HepG2 (cell line): ENCODE measurements at regions not wholly inside any gene's neighbourhood (a gene's known extent, or its start where the extent isn't known, plus 50 kb on each side); places are given as distances from the start of the nearest gene placed in this dataset.

Experiments used
- ATAC-seq: fragments of 200-7000 bp; cut with Tn5 transposase; 3 replicates; pipeline ENCODE4 v1.9.1; 2020; ENCODE audit warnings: mild to moderate bottlenecking, moderate library complexity
- BruUV-seq: library from RNA; stranded (reverse); fragments of 400-500 nt; replicated peaks from 2 replicates; lab custom pipeline; 2021; lab: Mats Ljungman, UMichigan
- CTCF ChIA-PET: fragments of 300-600 bp; formaldehyde crosslinking; extraction: SDS; loops from one replicate; lab custom pipeline; 2021; ENCODE audit warnings: low total read pairs, inconsistent platforms, low intra/inter-chr PET ratio; lab: Yijun Ruan, JAX
- POLR2A ChIA-PET: fragments of 350-600 bp; sonication (Branson Sonifier 250); formaldehyde crosslinking; loops from one replicate; lab custom pipeline; 2020; ENCODE audit warnings: antibody characterized with exemption, inconsistent platforms; lab: Yijun Ruan, JAX
- DNase-seq: peaks from one replicate; pipeline ENCODE4 v3.0.0-alpha.2; 2015; ENCODE audit warnings: low spot score
- FAIRE-seq: peaks from 3 replicates; lab custom pipeline; 2011; peaks lifted over from hg19 to GRCh38; lab: Jason Lieb, UNC
- H2AFZ ChIP-seq: one replicate; pipeline ENCODE4 v1.6.1; 2011; ENCODE audit warnings: low read length, inconsistent platforms
- H3K27ac ChIP-seq: fragments of 300-600 bp; 3 replicates; pipeline ENCODE4 v1.8.0; 2011; ENCODE audit warnings: mixed run types, mild to moderate bottlenecking, mixed read lengths, low read length, inconsistent platforms; ENCODE audit not compliant: insufficient read depth; ENCODE audit errors: extremely low read length
- H3K27me3 ChIP-seq, 2 experiments: fragments of 200-600 bp in 1 of 2; 2 replicates in 1 of 2; 3 replicates in 1 of 2; pipeline versions ENCODE4 v1.6.0 to v1.8.0; 2011; ENCODE audit warnings: low read length in 2 of 2, mild to moderate bottlenecking in 2 of 2, moderate library complexity in 2 of 2, inconsistent platforms in 1 of 2; ENCODE audit not compliant: insufficient read depth in 2 of 2, control insufficient read depth in 1 of 2
- H3K36me3 ChIP-seq, 2 experiments: fragments of 200-600 bp in 1 of 2; replicated peaks in 1 of 2; 2 replicates in 1 of 2; 3 replicates in 1 of 2; pipeline versions ENCODE4 v1.5.1 to v1.8.0; 2011; ENCODE audit warnings: low read length in 2 of 2, inconsistent platforms in 1 of 2; ENCODE audit not compliant: insufficient read depth in 2 of 2, control insufficient read depth in 1 of 2
- H3K4me1 ChIP-seq: 2 replicates; pipeline ENCODE4 v1.5.1; 2012; ENCODE audit warnings: low read length, inconsistent platforms; ENCODE audit not compliant: insufficient read depth
- H3K4me2 ChIP-seq: 2 replicates; pipeline ENCODE4 v1.6.0; 2011; ENCODE audit warnings: low read depth, low read length, inconsistent platforms
- H3K4me3 ChIP-seq, 3 experiments: fragments of 200-600 bp in 1 of 3; sonication (generic), shearing (Covaris generic) in 1 of 3; replicated peaks in 1 of 3; 2 replicates each; pipeline ENCODE4 v1.5.1; 2011 to 2016; ENCODE audit warnings: low read length in 3 of 3, inconsistent platforms in 2 of 3, low read depth in 2 of 3, mild to moderate bottlenecking in 2 of 3, control low read depth in 1 of 3, mixed read lengths in 1 of 3; ENCODE audit not compliant: insufficient read depth in 1 of 3
- H3K79me2 ChIP-seq: one replicate; pipeline ENCODE4 v1.6.1; 2011; ENCODE audit warnings: low read length, inconsistent platforms; ENCODE audit not compliant: insufficient read depth
- H3K9ac ChIP-seq: 2 replicates; pipeline ENCODE4 v1.6.0; 2011; ENCODE audit warnings: mild to moderate bottlenecking, low read depth, low read length, inconsistent platforms; ENCODE audit not compliant: insufficient read depth
- H3K9me3 ChIP-seq: 2 replicates; pipeline ENCODE4 v1.5.1; 2012; ENCODE audit warnings: mild to moderate bottlenecking, low read length
- H4K20me1 ChIP-seq: 2 replicates; pipeline ENCODE4 v1.6.0; 2011; ENCODE audit warnings: inconsistent platforms, mild to moderate bottlenecking, low read length, moderate library complexity; ENCODE audit not compliant: insufficient read depth
- CENPX ChIP-seq: sonication (generic); formaldehyde crosslinking; IDR thresholded peaks from 2 replicates; pipeline ENCODE4 v1.9.0; 2021; ENCODE audit warnings: mild to moderate bottlenecking, missing genetic modification reagents, moderate library complexity
- ETV6 ChIP-seq: sonication (generic); formaldehyde crosslinking; conservative IDR thresholded peaks from 2 replicates; pipeline ENCODE4 v1.4.0; 2020; ENCODE audit warnings: missing genetic modification reagents
- HMGA1 ChIP-seq: sonication (generic); formaldehyde crosslinking; conservative IDR thresholded peaks from 2 replicates; pipeline ENCODE4 v1.4.0; 2020; ENCODE audit warnings: missing genetic modification reagents
- HOXD1 ChIP-seq: sonication (generic); formaldehyde crosslinking; IDR thresholded peaks from 2 replicates; pipeline ENCODE4 v1.5.0; 2020; ENCODE audit warnings: missing genetic modification reagents
- MIXL1 ChIP-seq: IDR thresholded peaks from 2 replicates; pipeline ENCODE4 v1.6.1; 2016
- PHF5A ChIP-seq: IDR thresholded peaks from one replicate; pipeline ENCODE4 v1.6.1; 2018; ENCODE audit warnings: low read depth, missing genetic modification reagents; ENCODE audit not compliant: unreplicated experiment
- RNF219 ChIP-seq: sonication (generic); formaldehyde crosslinking; IDR thresholded peaks from 2 replicates; pipeline ENCODE4 v1.5.0; 2020; ENCODE audit warnings: mild to moderate bottlenecking, missing genetic modification reagents
- SMYD3 ChIP-seq: sonication (generic); formaldehyde crosslinking; IDR thresholded peaks from 2 replicates; pipeline ENCODE4 v1.8.1; 2023; ENCODE audit warnings: mild to moderate bottlenecking, missing genetic modification reagents
- ZNF143 ChIP-seq: sonication (generic); formaldehyde crosslinking; IDR thresholded peaks from 2 replicates; pipeline ENCODE4 v1.4.0; 2020; ENCODE audit warnings: missing genetic modification reagents
- ZNF564 ChIP-seq: sonication (generic); formaldehyde crosslinking; IDR thresholded peaks from 2 replicates; pipeline ENCODE4 v1.8.1; 2023; ENCODE audit warnings: mild to moderate bottlenecking, missing genetic modification reagents
- ZNF713 ChIP-seq: sonication (generic); formaldehyde crosslinking; IDR thresholded peaks from 2 replicates; pipeline ENCODE4 v1.4.0; 2020; ENCODE audit warnings: mild to moderate bottlenecking, missing genetic modification reagents
- ZNF746 ChIP-seq: sonication (generic); formaldehyde crosslinking; IDR thresholded peaks from 2 replicates; pipeline ENCODE4 v1.8.0; 2022; ENCODE audit warnings: mild to moderate bottlenecking, missing genetic modification reagents
- ZNF776 ChIP-seq: sonication (generic); formaldehyde crosslinking; IDR thresholded peaks from 2 replicates; pipeline ENCODE4 v1.4.0; 2020; ENCODE audit warnings: mild to moderate bottlenecking, missing genetic modification reagents
- WGBS: methylation state at CpG from one replicate; pipeline ENCODE4 v1.1.6; 2017; ENCODE audit warnings: low lambda C conversion rate; 5-methylcytosine and 5-hydroxymethylcytosine counted together
- in situ Hi-C: cut with HindIII; loops from 2 replicates; pipeline ENCODE4 v1.10.0; 2017; ENCODE audit warnings: low pct_unique_long_range_greater_than_20kb; ENCODE audit not compliant: extremely low pct_ligation_motif_present
- intact Hi-C: fragments of 100-400 bp; cut with micrococcal nuclease; formaldehyde crosslinking; loops from one replicate; pipeline ENCODE4 v1.10.0; 2022; ENCODE audit not compliant: unreplicated experiment
- TF ChIP-seq, protein P1 (sequence below): sonication (generic); formaldehyde crosslinking; IDR thresholded peaks from 2 replicates; pipeline ENCODE4 v1.9.0; 2021; ENCODE audit warnings: missing genetic modification reagents, borderline replicate concordance

DNA sequence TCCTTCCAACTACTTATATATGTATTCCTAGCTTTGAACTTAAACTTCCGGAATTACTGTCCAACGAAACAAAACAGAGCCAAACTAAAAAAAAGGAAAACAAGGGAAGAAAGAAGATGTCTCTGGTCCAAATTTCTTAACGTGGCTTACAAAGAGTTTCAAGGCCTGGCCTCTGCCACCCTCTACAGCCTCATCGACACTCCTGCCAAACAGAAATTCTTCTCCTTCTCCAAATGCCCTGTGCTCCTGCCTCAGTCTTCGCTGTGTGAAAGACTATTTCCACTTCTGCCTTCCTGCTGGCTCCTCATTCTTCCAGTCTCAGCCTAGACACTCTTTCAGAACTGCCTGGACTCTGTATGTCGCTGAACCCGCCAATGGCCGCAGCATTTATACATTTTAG lies 249.2 kb downstream of the TXNL1 start:
- no TSS peak for BruUV-seq
- CTCF ChIA-PET, result no interaction called here
- DNase-seq, result no peak
- Histone ChIP-seq H3K4me3 (no peak overlapping the region), H2AFZ (no peak overlapping the region), H3K4me2 (no peak overlapping the region), H3K4me1 (no peaks in the 10 kb centered on the region), H3K36me3 (no peaks in the 10 kb centered on the region), H4K20me1 (no peaks in the 10 kb centered on the region), H3K9ac (no peak overlapping the region), H3K79me2 (no peaks in the 10 kb centered on the region), H3K9me3 (no peaks in the 10 kb centered on the region), H3K27ac (no peak overlapping the region), H3K27me3 (no peaks in the 10 kb centered on the region; a peak in 1 of 5 replicates)
- no peak for TF ChIP-seq SMYD3
- no peak for TF ChIP-seq ETV6
- no peak for TF ChIP-seq ZNF143 (CRISPR knock-in tag)
- TF ChIP-seq HOXD1 (CRISPR knock-in tag), result no peak
- no peak for TF ChIP-seq ZNF564 (CRISPR knock-in tag)
- no peak for TF ChIP-seq RNF219 (CRISPR knock-in tag)
- no peak for TF ChIP-seq PHF5A (CRISPR knock-in tag)
- no peak for TF ChIP-seq CENPX (CRISPR knock-in tag)
- TF ChIP-seq, protein P1, sequence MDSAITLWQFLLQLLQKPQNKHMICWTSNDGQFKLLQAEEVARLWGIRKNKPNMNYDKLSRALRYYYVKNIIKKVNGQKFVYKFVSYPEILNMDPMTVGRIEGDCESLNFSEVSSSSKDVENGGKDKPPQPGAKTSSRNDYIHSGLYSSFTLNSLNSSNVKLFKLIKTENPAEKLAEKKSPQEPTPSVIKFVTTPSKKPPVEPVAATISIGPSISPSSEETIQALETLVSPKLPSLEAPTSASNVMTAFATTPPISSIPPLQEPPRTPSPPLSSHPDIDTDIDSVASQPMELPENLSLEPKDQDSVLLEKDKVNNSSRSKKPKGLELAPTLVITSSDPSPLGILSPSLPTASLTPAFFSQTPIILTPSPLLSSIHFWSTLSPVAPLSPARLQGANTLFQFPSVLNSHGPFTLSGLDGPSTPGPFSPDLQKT (CRISPR knock-in tag), result no peak
- TF ChIP-seq HMGA1, result no peak
- no peak for TF ChIP-seq MIXL1
- TF ChIP-seq ZNF776 (CRISPR knock-in tag), result no peak
- TF ChIP-seq ZNF746, result no peak
- TF ChIP-seq ZNF713 (CRISPR knock-in tag), result no peak
- WGBS, result 16% methylated on average over 8 of the region's 8 CpGs
- FAIRE-seq, result no peak
- no peak for ATAC-seq
- intact Hi-C loops (no loop called here), in situ Hi-C loops (no loop called here)
- POLR2A ChIA-PET, result no interaction called here
